Tibial artery (tissue), 4 donors: ENCODE measurements at regions not wholly inside any gene's neighbourhood (a gene's known extent, or its start where the extent isn't known, plus 50 kb on each side); places are given as distances from the start of the nearest gene placed in this dataset.

Source experiments
- DNase-seq, 2 donors: peaks; one replicate each; pipeline ENCODE4 v3.0.0-alpha.2; 2019
- H3K27ac ChIP-seq, 2 donors: fragments of 200-600 bp; sonication (generic) in 1 of 2; 1 replicate in 1 of 2; 2 replicates in 1 of 2; pipeline ENCODE4 v1.5.1; 2018 to 2019; ENCODE audit warnings: mild to moderate bottlenecking in 1 of 2
- H3K27me3 ChIP-seq, 2 donors: fragments of 200-600 bp; sonication (generic) in 1 of 2; one replicate each; pipeline versions ENCODE4 v1.5.1 to v1.6.0; 2016 to 2019
- H3K36me3 ChIP-seq, 3 donors: fragments of 200-600 bp; sonication (generic) in 2 of 3; one replicate each; pipeline ENCODE4 v1.5.1; 2016 to 2019; ENCODE audit warnings: mild to moderate bottlenecking in 2 of 3
- H3K4me1 ChIP-seq, 4 donors: fragments of 200-600 bp; sonication (generic) in 2 of 4; 1 replicate in 3 of 4; 2 replicates in 1 of 4; pipeline ENCODE4 v1.5.1; 2016 to 2019
- H3K4me3 ChIP-seq, 2 donors: fragments of 200-600 bp; sonication (generic) in 1 of 2; 1 replicate in 1 of 2; 2 replicates in 1 of 2; pipeline ENCODE4 v1.5.1; 2018 to 2019; ENCODE audit warnings: mild to moderate bottlenecking in 2 of 2
- H3K9me3 ChIP-seq, 3 donors: fragments of 200-600 bp; sonication (generic) in 1 of 3; one replicate each; pipeline ENCODE4 v1.5.1; 2016 to 2019
- intact Hi-C: fragments of 100-400 bp; cut with DNase I; formaldehyde crosslinking; loops from one replicate; pipeline ENCODE4 v1.15.0; 2023; ENCODE audit warnings: low total_unique reads
- TF ChIP-seq, protein P1 (sequence below), 2 experiments: fragments of 200-600 bp in 1 of 2; fragments of 450-650 bp in 1 of 2; IDR thresholded peaks; one replicate each; pipeline ENCODE4 v1.5.1; 2017 to 2019; ENCODE audit warnings: antibody characterized with exemption in 2 of 2, mild to moderate bottlenecking in 1 of 2, moderate library complexity in 1 of 2

DNA sequence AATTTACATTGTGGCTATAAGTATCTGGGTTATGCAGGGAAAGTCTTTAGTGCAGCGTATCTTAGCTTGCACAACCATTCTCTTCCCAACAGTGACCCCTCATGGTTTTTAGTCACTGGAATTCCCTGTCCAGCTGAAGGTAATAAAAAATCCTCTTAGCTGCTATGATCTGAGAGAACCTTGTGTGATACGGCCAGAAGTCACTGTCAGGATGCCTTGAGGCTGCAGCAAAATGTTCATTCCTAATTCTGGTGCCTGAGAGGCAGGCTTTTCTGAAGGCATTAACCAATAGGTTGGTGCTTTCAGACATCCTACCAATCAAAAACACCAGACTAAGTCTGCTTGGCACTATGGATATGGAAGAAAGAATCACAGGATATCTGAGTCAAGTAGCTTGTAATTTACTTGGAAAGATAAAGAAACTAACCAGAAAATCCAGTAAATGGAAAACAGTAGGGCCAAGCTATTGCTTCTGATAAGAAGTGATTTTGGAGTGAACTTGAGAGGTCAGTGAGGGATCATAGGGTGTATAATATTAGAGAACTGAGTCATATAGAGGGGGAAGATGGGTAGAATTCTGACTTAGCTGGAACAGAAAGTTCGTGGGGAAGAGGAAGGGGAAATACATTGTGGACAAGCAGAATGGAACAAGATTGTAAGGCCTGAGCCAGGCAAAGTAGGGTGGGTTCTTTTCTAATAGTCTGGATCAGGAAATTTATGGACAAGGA lies 89.0 kb upstream of the SLC14A2 start:
- H3K9me3 ChIP-seq, result no peaks in the 10 kb centered on the region
- intact Hi-C loops, result no loop called here
- H3K27ac ChIP-seq, result peak overlapping the region; percentile 33 to 47
- no peaks in the 10 kb centered on the region for H3K36me3 ChIP-seq
- no peaks in the 10 kb centered on the region for H3K27me3 ChIP-seq
- H3K4me3 ChIP-seq, result no peak overlapping the region
- peaks cover 0 to 41% (median 28%) of the 10 kb centered on the region in 4 donors for H3K4me1 ChIP-seq
- peak in 1 of 2 donors; percentile 32 for DNase-seq
- TF ChIP-seq, protein P1, sequence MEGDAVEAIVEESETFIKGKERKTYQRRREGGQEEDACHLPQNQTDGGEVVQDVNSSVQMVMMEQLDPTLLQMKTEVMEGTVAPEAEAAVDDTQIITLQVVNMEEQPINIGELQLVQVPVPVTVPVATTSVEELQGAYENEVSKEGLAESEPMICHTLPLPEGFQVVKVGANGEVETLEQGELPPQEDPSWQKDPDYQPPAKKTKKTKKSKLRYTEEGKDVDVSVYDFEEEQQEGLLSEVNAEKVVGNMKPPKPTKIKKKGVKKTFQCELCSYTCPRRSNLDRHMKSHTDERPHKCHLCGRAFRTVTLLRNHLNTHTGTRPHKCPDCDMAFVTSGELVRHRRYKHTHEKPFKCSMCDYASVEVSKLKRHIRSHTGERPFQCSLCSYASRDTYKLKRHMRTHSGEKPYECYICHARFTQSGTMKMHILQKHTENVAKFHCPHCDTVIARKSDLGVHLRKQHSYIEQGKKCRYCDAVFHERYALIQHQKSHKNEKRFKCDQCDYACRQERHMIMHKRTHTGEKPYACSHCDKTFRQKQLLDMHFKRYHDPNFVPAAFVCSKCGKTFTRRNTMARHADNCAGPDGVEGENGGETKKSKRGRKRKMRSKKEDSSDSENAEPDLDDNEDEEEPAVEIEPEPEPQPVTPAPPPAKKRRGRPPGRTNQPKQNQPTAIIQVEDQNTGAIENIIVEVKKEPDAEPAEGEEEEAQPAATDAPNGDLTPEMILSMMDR (IDR thresholded peaks at IDR 0.05), result peak; percentile 23 to 37

GRCh38 chr18:45527891-45528290 lies 87.4 kb upstream of the SLC14A2 start:
- Histone ChIP-seq H3K36me3 (no peaks in the 10 kb centered on the region), H3K9me3 (no peaks in the 10 kb centered on the region), H3K4me3 (no peak overlapping the region), H3K27ac (no peak overlapping the region), H3K4me1 (peaks cover 0 to 25% (median 12%) of the 10 kb centered on the region in 4 donors), H3K27me3 (no peaks in the 10 kb centered on the region)
- intact Hi-C loops, result no loop called here
- TF ChIP-seq, protein P1 (IDR thresholded peaks at IDR 0.05), result no peak
- DNase-seq, result no peak

DNA sequence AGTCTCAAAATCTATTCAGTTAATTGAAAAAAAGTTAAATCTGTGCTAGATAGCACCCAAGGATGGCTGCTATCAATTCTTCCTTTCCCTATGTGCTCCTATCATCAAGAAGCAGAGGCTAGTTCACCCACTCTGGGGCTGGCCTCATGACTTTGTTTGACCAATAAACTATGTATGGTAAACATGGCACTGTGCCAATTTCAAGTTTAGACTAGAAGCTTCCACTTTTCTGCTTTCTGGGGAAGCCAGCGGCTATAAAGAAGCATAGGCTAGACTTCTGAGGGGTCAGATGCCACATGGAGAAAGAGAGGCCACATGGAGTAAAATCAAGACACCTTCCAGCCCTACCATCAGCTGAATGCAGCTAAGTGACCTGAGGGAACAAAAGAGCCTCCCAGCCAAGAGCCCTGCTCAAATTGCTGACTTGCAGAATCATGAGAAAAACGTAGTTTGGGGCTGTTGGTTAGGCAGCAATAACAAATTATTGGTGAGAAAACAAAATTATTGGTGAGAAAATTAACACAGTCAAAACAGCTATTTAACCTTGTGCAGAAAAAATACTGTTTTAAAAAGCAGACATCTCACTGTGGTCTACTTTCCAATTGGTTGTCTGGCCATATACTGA lies 86.5 kb upstream of the SLC14A2 start:
- no peaks in the 10 kb centered on the region for H3K9me3 ChIP-seq
- no peak overlapping the region for H3K27ac ChIP-seq
- no peaks in the 10 kb centered on the region for H3K27me3 ChIP-seq
- DNase-seq, result no peak
- TF ChIP-seq, protein P1 (IDR thresholded peaks at IDR 0.05), result no peak
- no peaks in the 10 kb centered on the region for H3K36me3 ChIP-seq
- H3K4me1 ChIP-seq, result peaks cover 0 to 17% (median 9%) of the 10 kb centered on the region in 4 donors
- intact Hi-C loops, result no loop called here
- H3K4me3 ChIP-seq, result no peak overlapping the region

DNA sequence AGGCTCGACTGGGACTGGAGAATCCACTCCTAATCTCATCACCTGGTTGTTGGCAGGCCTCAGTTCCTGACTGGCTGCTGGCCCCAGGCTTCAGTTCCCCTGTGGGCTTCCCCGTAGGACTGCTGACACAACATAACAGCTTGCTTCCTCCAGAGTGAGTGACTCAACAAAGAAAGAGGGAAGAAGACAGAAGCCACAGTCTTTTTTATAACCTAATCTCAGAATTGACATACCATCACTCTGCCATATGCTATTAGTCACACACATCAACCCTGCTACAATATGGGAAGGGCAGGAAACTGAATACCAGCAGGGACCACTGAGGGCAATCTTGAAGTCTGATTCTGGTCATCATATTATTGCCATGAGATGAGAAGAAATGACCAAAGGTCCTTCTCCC lies 76.8 kb upstream of the SLC14A2 start:
- TF ChIP-seq, protein P1 (IDR thresholded peaks at IDR 0.05), result no peak
- H3K9me3 ChIP-seq, result peaks cover 0 to 14% (median 0%) of the 10 kb centered on the region in 3 donors
- H3K36me3 ChIP-seq, result no peaks in the 10 kb centered on the region
- no peak for DNase-seq
- H3K27ac ChIP-seq, result no peak overlapping the region
- intact Hi-C loops, result no loop called here
- no peak overlapping the region for H3K4me3 ChIP-seq
- H3K27me3 ChIP-seq, result no peaks in the 10 kb centered on the region
- H3K4me1 ChIP-seq, result peaks cover 0 to 21% (median 3%) of the 10 kb centered on the region in 4 donors

DNA sequence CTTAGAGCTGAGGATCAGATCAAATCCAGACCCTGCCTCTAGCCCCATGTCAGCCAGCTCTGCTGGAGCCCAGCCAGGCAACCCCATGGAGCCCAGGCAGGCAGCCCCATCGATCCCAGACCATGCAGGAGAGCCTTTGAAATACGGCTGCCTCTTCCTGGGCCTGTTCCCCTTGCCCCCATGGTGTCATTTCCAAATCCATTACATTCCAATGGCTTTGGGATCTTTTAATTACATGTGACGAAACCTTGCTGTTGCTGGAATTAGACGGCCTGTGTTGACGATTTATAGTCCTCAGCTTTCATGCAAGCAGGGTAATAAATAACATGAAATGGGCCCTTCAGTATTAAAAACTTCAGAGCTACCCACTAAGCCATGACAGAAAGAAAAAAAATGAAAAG lies 75.8 kb upstream of the SLC14A2 start:
- intact Hi-C loops, result no loop called here
- no peaks in the 10 kb centered on the region for H3K36me3 ChIP-seq
- H3K9me3 ChIP-seq, result peaks cover 0 to 14% (median 0%) of the 10 kb centered on the region in 3 donors
- H3K27ac ChIP-seq, result no peak overlapping the region
- TF ChIP-seq, protein P1 (IDR thresholded peaks at IDR 0.05), result no peak
- H3K4me3 ChIP-seq, result no peak overlapping the region
- H3K27me3 ChIP-seq, result no peaks in the 10 kb centered on the region
- H3K4me1 ChIP-seq, result peaks cover 0 to 21% (median 3%) of the 10 kb centered on the region in 4 donors
- no peak for DNase-seq
